Hepatocyte (in vitro differentiated cells): ENCODE measurements at regions not wholly inside any gene's neighbourhood (a gene's known extent, or its start where the extent isn't known, plus 50 kb on each side); places are given as distances from the start of the nearest gene placed in this dataset.

Experiments
- CTCF ChIP-seq: fragments of 200-600 bp; sonication (generic); IDR thresholded peaks from 2 replicates; pipeline ENCODE4 v1.5.1; 2016; ENCODE audit warnings: antibody characterized with exemption, mild to moderate bottlenecking; ENCODE audit not compliant: poor library complexity
- EZH2 ChIP-seq: fragments of 200-600 bp; sonication (generic); IDR thresholded peaks from 2 replicates; pipeline ENCODE4 v1.6.1; 2016; ENCODE audit warnings: antibody characterized with exemption, mild to moderate bottlenecking, borderline replicate concordance

- TF ChIP-seq CTCF: no peak
- no peak for TF ChIP-seq EZH2
Measured at GRCh38 chr3:76222201-76222600, 436.9 kb upstream of the ZNF717 start.
